NCI-H187 (cell line): ENCODE measurements at regions not wholly inside any gene's neighbourhood (a gene's known extent, or its start where the extent isn't known, plus 50 kb on each side); places are given as distances from the start of the nearest gene placed in this dataset.
"Not testable (repeated sequence)": the region's sequence is repeated elsewhere in the genome, so short reads cannot be mapped to it uniquely, and the experiment has no call there.

ENCODE experiments used
- DNase-seq, 2 experiments: peaks; one replicate each; lab custom pipeline; 2025; lab: John Stamatoyannopoulos, UW

GRCh38 chr9:108803428-108804065 is 52.2 kb downstream of the ACTL7B start:
- no peak for DNase-seq

GRCh38 chr9:108802967-108803366 is 52.8 kb downstream of the ACTL7B start:
- no peak for DNase-seq

- no peak for DNase-seq
Measured at GRCh38 chr9:108801949-108802348, 53.8 kb downstream of the ACTL7B start.

GRCh38 chr9:108800632-108801099 is 55.1 kb downstream of the ACTL7B start:
- DNase-seq, result no peak

- DNase-seq, result no peak
Measured at GRCh38 chr9:108793573-108793972, 62.2 kb downstream of the ACTL7B start.

- DNase-seq, result no peak
Measured at GRCh38 chr9:108789742-108790141, 66.0 kb downstream of the ACTL7B start.

GRCh38 chr9:108787690-108788048 is 68.1 kb downstream of the ACTL7B start:
- no peak for DNase-seq

GRCh38 chr9:108786901-108787689 is 68.7 kb downstream of the ACTL7B start:
- DNase-seq, result no peak

- DNase-seq, result no peak
Measured at GRCh38 chr9:108786322-108786721, 69.5 kb downstream of the ACTL7B start.

- DNase-seq, result no peak
Measured at GRCh38 chr9:108784998-108785397, 70.8 kb downstream of the ACTL7B start.

- DNase-seq, result no peak
Measured at GRCh38 chr9:108783731-108784495, 71.9 kb downstream of the ACTL7B start.

- DNase-seq, result no peak
Measured at GRCh38 chr9:108783326-108783725, 72.5 kb downstream of the ACTL7B start.

GRCh38 chr9:108780942-108781734 is 74.6 kb downstream of the ACTL7B start:
- no peak for DNase-seq

GRCh38 chr9:108779551-108780325 is 76.0 kb downstream of the ACTL7B start:
- DNase-seq, result no peak

- DNase-seq, result no peak
Measured at GRCh38 chr9:108776920-108777639, 78.7 kb downstream of the ACTL7B start.

GRCh38 chr9:108775901-108776306 is 79.9 kb downstream of the ACTL7B start:
- DNase-seq, result no peak

- DNase-seq, result not testable (repeated sequence)
Measured at GRCh38 chr9:108774088-108774487, 81.7 kb downstream of the ACTL7B start.

- no peak for DNase-seq
Measured at GRCh38 chr9:108772301-108772894, 83.4 kb downstream of the ACTL7B start.

- DNase-seq, result no peak
Measured at GRCh38 chr9:108768744-108769143, 87.0 kb downstream of the ACTL7B start.

- DNase-seq, result no peak
Measured at GRCh38 chr9:108766626-108767161, 89.1 kb downstream of the ACTL7B start.
